Erythroblast (primary cell): ENCODE measurements at regions not wholly inside any gene's neighbourhood (a gene's known extent, or its start where the extent isn't known, plus 50 kb on each side); places are given as distances from the start of the nearest gene placed in this dataset.

Experiments used
- GATA1 ChIP-seq: IDR thresholded peaks from 2 replicates; pipeline ENCODE4 v1.6.1; 2011; ENCODE audit warnings: low read depth, mild to moderate bottlenecking, control low read depth, low read length, moderate library complexity
- POLR2A ChIP-seq: IDR thresholded peaks from 2 replicates; pipeline ENCODE4 v1.6.1; 2011; ENCODE audit warnings: mild to moderate bottlenecking, low read length

GRCh38 chr4:188688956-188689355, 549.7 kb downstream of the TRIML1 start:
- TF ChIP-seq POLR2A (no peak), GATA1 (no peak)
